Immature natural killer cell (primary cell): ENCODE measurements at regions not wholly inside any gene's neighbourhood (a gene's known extent, or its start where the extent isn't known, plus 50 kb on each side); places are given as distances from the start of the nearest gene placed in this dataset.
"Not testable (repeated sequence)": the region's sequence is repeated elsewhere in the genome, so short reads cannot be mapped to it uniquely, and the experiment has no call there.

Experiments used
- DNase-seq, 3 donors: peaks; one replicate each; pipeline ENCODE4 v3.0.0; 2022; ENCODE audit warnings: mixed read lengths in 1 of 3
- H3K27ac Mint-ChIP-seq, 6 donors: one replicate each; pipeline ENCODE4 v1.8.0; 2020; ENCODE audit warnings: mixed read lengths in 6 of 6, mild to moderate bottlenecking in 5 of 6, inconsistent platforms in 4 of 6, moderate library complexity in 3 of 6
- H3K27me3 Mint-ChIP-seq, 3 donors: one replicate each; pipeline ENCODE4 v1.8.0; 2020 to 2021; ENCODE audit warnings: low read depth in 3 of 3, mild to moderate bottlenecking in 3 of 3, mixed read lengths in 3 of 3, moderate library complexity in 3 of 3, inconsistent platforms in 1 of 3
- H3K36me3 Mint-ChIP-seq, 3 donors: one replicate each; pipeline ENCODE4 v1.8.0; 2020; ENCODE audit warnings: mixed read lengths in 3 of 3, inconsistent platforms in 2 of 3, mild to moderate bottlenecking in 2 of 3
- H3K4me1 Mint-ChIP-seq, 2 donors: one replicate each; pipeline ENCODE4 v1.8.0; 2020; ENCODE audit warnings: inconsistent platforms in 2 of 2, mild to moderate bottlenecking in 2 of 2, mixed read lengths in 2 of 2, moderate library complexity in 1 of 2
- H3K4me3 Mint-ChIP-seq, 5 donors: one replicate each; pipeline ENCODE4 v1.8.0; 2020; ENCODE audit warnings: mild to moderate bottlenecking in 5 of 5, mixed read lengths in 5 of 5, inconsistent platforms in 3 of 5, moderate library complexity in 3 of 5
- H3K9me3 Mint-ChIP-seq, 6 donors: one replicate each; pipeline ENCODE4 v1.8.0; 2020; ENCODE audit warnings: mild to moderate bottlenecking in 6 of 6, mixed read lengths in 6 of 6, inconsistent platforms in 4 of 6, moderate library complexity in 3 of 6

- H3K4me1 Mint-ChIP-seq, H3K4me3 Mint-ChIP-seq, H3K36me3 Mint-ChIP-seq, H3K9me3 Mint-ChIP-seq, H3K27me3 Mint-ChIP-seq, H3K27ac Mint-ChIP-seq, DNase-seq: not testable (repeated sequence)
Observed at GRCh38 chr2:105506860-105507259, 108.0 kb upstream of the FHL2 start.

- no peak overlapping the region for H3K27ac Mint-ChIP-seq
Observed at GRCh38 chr2:105504459-105504858, 105.6 kb upstream of the FHL2 start.

GRCh38 chr2:105502625-105503334 lies 103.9 kb upstream of the FHL2 start:
- DNase-seq, result no peak
- Mint-ChIP-seq H3K9me3 (peaks cover 0 to 1% (median 0%) of the 10 kb centered on the region in 6 donors), H3K36me3 (no peaks in the 10 kb centered on the region), H3K27me3 (peaks cover under 1 to 6% (median 4%) of the 10 kb centered on the region in 3 donors), H3K4me1 (no peaks in the 10 kb centered on the region), H3K27ac (no peak overlapping the region), H3K4me3 (no peak overlapping the region)

More at GRCh38 chr2:105504459-105504858, 105.6 kb upstream of the FHL2 start:
- H3K4me1 Mint-ChIP-seq, result no peaks in the 10 kb centered on the region
- no peak overlapping the region for H3K4me3 Mint-ChIP-seq
- peaks cover 0 to 1% (median 0%) of the 10 kb centered on the region in 6 donors for H3K9me3 Mint-ChIP-seq
- H3K36me3 Mint-ChIP-seq, result no peaks in the 10 kb centered on the region
- no peak for DNase-seq
- peaks cover 0 to 6% (median 6%) of the 10 kb centered on the region in 3 donors for H3K27me3 Mint-ChIP-seq

GRCh38 chr2:105498281-105498846 lies 99.5 kb upstream of the FHL2 start:
- Mint-ChIP-seq H3K4me3 (no peak overlapping the region), H3K36me3 (no peaks in the 10 kb centered on the region), H3K4me1 (no peaks in the 10 kb centered on the region), H3K9me3 (peaks cover 0 to 3% (median 0%) of the 10 kb centered on the region in 6 donors), H3K27ac (no peak overlapping the region), H3K27me3 (peaks cover 3 to 8% (median 8%) of the 10 kb centered on the region in 3 donors)
- DNase-seq, result no peak

- no peaks in the 10 kb centered on the region for H3K4me1 Mint-ChIP-seq
- DNase-seq, result no peak
- H3K9me3 Mint-ChIP-seq, result peaks cover 0 to 9% (median 5%) of the 10 kb centered on the region in 6 donors
- H3K27me3 Mint-ChIP-seq, result peaks cover 3 to 8% (median 8%) of the 10 kb centered on the region in 3 donors
- no peak overlapping the region for H3K27ac Mint-ChIP-seq
- no peak overlapping the region for H3K4me3 Mint-ChIP-seq
- H3K36me3 Mint-ChIP-seq, result peaks cover 0 to 5% (median 5%) of the 10 kb centered on the region in 3 donors
Observed at GRCh38 chr2:105497094-105497493, 98.2 kb upstream of the FHL2 start.

- Mint-ChIP-seq H3K27me3 (peaks cover 2 to 11% (median 7%) of the 10 kb centered on the region in 3 donors), H3K27ac (no peak overlapping the region), H3K9me3 (peaks cover 0 to 9% (median 5%) of the 10 kb centered on the region in 6 donors), H3K36me3 (peaks cover 0 to 5% (median 5%) of the 10 kb centered on the region in 3 donors), H3K4me3 (no peak overlapping the region), H3K4me1 (no peaks in the 10 kb centered on the region)
- DNase-seq, result no peak
Observed at GRCh38 chr2:105496271-105496670, 97.4 kb upstream of the FHL2 start.

GRCh38 chr2:105494683-105495425 lies 96.0 kb upstream of the FHL2 start:
- Mint-ChIP-seq H3K4me1 (no peaks in the 10 kb centered on the region), H3K27ac (no peak overlapping the region), H3K27me3 (peaks cover 2 to 11% (median 7%) of the 10 kb centered on the region in 3 donors), H3K4me3 (no peak overlapping the region), H3K36me3 (peaks cover 0 to 5% (median 5%) of the 10 kb centered on the region in 3 donors), H3K9me3 (peaks cover 0 to 9% (median 5%) of the 10 kb centered on the region in 6 donors)
- no peak for DNase-seq

GRCh38 chr2:105490956-105491355 lies 92.1 kb upstream of the FHL2 start:
- Mint-ChIP-seq H3K36me3 (peaks cover 0 to 5% (median 5%) of the 10 kb centered on the region in 3 donors), H3K27me3 (peaks cover 0 to 5% (median 5%) of the 10 kb centered on the region in 3 donors), H3K9me3 (peaks cover 0 to 9% (median 5%) of the 10 kb centered on the region in 6 donors), H3K4me3 (no peak overlapping the region), H3K4me1 (no peaks in the 10 kb centered on the region), H3K27ac (no peak overlapping the region)
- DNase-seq, result no peak

GRCh38 chr2:105490204-105490603 lies 91.4 kb upstream of the FHL2 start:
- H3K4me3 Mint-ChIP-seq, result no peak overlapping the region
- H3K9me3 Mint-ChIP-seq, result peaks cover 0 to 9% (median 5%) of the 10 kb centered on the region in 6 donors

GRCh38 chr2:105489168-105489878 lies 90.5 kb upstream of the FHL2 start:
- peaks cover 0 to 9% (median 5%) of the 10 kb centered on the region in 6 donors for H3K9me3 Mint-ChIP-seq
- H3K4me3 Mint-ChIP-seq, result no peak overlapping the region
- H3K27ac Mint-ChIP-seq, result no peak overlapping the region
- no peak for DNase-seq
- no peaks in the 10 kb centered on the region for H3K4me1 Mint-ChIP-seq
- H3K36me3 Mint-ChIP-seq, result peaks cover 0 to 5% (median 5%) of the 10 kb centered on the region in 3 donors
- H3K27me3 Mint-ChIP-seq, result peaks cover 0 to 6% (median 2%) of the 10 kb centered on the region in 3 donors

More at GRCh38 chr2:105490204-105490603, 91.4 kb upstream of the FHL2 start:
- H3K4me1 Mint-ChIP-seq, result no peaks in the 10 kb centered on the region
- H3K27ac Mint-ChIP-seq, result no peak overlapping the region
- no peak for DNase-seq
- peaks cover 0 to 6% (median 2%) of the 10 kb centered on the region in 3 donors for H3K27me3 Mint-ChIP-seq
- peaks cover 0 to 5% (median 5%) of the 10 kb centered on the region in 3 donors for H3K36me3 Mint-ChIP-seq

GRCh38 chr2:105488285-105488684 lies 89.4 kb upstream of the FHL2 start:
- Mint-ChIP-seq H3K36me3 (peaks cover 0 to 5% (median 5%) of the 10 kb centered on the region in 3 donors), H3K9me3 (peaks cover 0 to 9% (median 4%) of the 10 kb centered on the region in 6 donors), H3K4me1 (no peaks in the 10 kb centered on the region), H3K4me3 (no peak overlapping the region), H3K27ac (no peak overlapping the region), H3K27me3 (peaks cover 0 to 4% (median 2%) of the 10 kb centered on the region in 3 donors)
- no peak for DNase-seq

- peaks cover 0 to 2% (median 0%) of the 10 kb centered on the region in 6 donors for H3K9me3 Mint-ChIP-seq
Observed at GRCh38 chr2:105487142-105488069, 88.6 kb upstream of the FHL2 start.

More at GRCh38 chr2:105487142-105488069, 88.6 kb upstream of the FHL2 start:
- Mint-ChIP-seq H3K27ac (no peak overlapping the region), H3K36me3 (no peaks in the 10 kb centered on the region), H3K27me3 (peaks cover 0 to 4% (median 0%) of the 10 kb centered on the region in 3 donors), H3K4me3 (no peak overlapping the region), H3K4me1 (no peaks in the 10 kb centered on the region)
- no peak for DNase-seq
